HG02763 (cell line): ENCODE measurements at regions not wholly inside any gene's neighbourhood (a gene's known extent, or its start where the extent isn't known, plus 50 kb on each side); places are given as distances from the start of the nearest gene placed in this dataset.

Source experiments
- ATAC-seq: cut with Tn5 transposase; IDR thresholded peaks from one replicate; pipeline ENCODE4 v1.9.1; 2021; ENCODE audit warnings: mild to moderate bottlenecking, moderate library complexity; ENCODE audit not compliant: unreplicated experiment

DNA sequence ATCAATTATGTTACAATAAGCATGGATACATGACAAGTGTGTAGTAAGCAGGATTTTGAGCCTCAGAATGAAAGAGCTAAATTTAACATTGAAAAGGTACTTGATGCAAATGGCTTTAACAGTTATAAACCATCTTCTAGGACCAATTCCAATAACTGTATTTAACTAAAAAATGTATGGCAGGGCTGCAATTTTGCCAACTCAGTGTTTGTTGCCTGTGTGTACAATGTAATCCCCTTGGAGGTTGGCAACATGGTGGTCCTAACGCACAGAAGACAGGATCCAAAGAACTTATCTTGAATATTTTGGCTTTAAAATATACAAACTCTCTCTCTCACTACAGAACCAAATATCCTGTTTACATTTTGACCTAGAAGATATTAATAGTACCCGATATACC is 2314.1 kb downstream of the LRRC4C start:
- no peak for ATAC-seq

DNA sequence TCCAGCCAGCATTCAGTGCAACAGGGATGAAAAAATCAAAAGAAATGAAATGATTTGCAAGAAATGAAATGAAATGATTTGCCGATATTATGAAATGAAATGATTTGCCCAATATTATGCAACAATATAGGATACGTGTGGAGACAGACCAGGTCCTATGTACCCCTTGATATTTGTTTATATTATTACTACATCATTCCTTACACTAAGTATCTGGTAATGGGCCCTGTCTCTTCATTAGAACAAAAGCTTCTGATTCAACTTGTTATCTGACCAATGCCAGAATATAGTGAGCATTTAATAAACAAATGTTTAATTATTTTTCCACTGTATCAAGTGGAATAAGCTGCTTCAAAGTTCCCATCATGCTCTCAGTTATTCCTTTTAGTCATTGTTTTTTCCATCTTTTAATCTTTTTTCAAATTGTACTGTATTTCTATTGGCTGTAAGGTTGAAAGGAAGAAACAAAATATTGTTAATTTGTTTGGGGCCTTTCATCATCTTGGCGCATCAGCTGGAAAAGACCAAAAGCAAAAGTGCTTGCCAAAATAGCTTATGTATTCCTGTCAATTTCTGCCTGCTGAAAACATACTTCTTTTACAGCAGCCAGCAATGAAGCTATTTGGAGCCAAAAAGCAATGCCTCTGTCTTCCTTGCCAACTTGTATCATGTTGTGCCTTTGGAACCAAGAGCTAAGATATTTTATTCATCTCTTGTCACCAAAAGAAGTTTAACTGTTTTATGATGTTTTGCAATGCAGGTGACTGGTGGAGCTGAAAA is 2314.9 kb downstream of the LRRC4C start:
- ATAC-seq, result no peak

DNA sequence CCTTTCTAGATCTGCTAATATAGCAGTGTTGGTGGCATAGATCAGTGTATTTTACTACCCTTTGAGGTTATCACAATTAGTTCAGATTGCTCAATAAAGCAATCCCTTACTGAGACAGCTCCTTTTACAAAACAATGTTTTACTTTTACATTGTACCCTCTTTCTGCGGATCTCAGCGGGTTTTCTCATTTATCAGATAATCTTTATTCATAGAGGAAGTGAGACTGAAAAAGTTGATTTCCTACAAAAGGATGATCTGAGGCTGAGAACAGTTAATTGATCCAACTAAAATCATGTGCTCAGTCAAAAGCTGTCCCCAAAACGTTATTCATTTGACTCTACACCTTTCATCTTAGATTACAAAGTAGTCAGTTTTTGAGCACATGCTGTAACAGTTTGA is 2319.9 kb downstream of the LRRC4C start:
- ATAC-seq, result no peak

DNA sequence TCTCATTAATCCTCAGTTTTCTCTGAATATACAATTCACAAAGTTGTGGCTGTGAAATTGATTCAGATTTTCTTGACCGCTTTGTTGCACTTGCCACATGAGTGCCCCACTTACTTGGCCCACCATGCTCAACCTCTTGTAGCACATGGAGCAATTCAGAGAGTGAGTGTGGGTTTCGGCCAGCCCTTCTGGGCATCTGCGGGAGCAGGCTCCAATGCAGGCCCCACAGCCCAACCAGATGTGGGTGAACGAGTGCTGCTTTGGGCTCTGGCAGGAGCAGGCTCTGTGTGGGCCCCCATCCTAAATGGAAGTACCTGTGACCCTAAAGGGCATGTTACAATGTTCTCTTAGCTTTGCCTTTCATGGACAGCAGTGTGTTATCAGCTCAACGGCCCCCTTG is 2338.6 kb downstream of the LRRC4C start:
- no peak for ATAC-seq

DNA sequence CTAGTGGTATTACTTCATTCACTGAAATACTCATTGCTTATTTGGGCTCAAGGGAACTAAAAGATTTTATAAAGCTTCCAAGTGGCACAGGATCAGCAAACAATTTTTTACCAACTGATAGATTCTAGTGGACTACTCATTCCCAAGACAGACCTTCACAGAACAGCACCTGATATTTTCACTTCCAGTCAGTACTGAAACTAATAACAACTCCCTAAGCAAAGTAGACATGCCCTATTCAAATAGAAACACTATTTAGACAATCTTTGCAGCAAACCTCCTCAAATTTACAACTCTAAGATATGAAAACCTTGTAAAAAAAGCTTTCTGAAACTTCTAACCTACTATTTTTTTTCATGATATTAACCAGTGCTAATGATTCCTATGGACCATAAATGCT is 2345.8 kb downstream of the LRRC4C start:
- ATAC-seq, result no peak

DNA sequence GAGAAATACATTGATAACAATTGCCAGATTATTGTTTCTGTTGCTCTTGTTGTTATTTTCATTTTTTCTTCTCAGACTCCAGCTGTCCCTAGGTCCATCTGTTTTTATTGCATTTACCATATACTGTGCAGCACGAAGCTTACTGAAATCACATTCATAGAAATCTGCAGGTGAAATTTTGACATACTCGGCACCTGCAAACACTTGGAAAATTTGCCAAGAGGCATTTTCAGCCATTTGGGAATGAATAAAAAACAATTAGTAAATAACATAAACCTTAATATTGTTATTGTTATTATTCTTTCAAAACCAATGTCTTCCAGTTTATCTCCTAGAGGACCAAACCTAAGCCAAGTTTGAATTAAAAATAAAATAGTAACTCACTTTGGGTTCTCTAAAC is 2357.2 kb downstream of the LRRC4C start:
- ATAC-seq, result no peak

DNA sequence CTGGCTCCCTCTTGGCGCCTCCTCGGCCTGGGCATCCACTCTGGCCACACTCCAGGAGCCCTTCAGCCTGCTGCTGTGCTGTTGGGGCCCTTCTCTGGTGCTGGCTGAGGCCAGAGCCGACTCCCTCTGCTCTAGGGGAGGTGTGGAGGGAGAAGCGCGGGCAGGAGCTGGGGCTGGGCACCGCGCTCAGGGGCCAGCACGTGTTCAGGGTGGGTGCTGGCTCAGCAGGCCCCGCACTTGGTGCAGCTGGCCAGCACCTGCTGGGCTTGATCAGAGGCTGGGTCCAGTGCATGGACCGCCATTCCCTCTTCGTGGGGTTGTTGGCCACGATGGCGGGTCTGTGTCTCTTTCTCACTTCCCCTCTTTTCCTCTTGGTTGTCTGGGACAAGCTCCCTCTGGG is 2381.0 kb downstream of the LRRC4C start:
- no peak for ATAC-seq

DNA sequence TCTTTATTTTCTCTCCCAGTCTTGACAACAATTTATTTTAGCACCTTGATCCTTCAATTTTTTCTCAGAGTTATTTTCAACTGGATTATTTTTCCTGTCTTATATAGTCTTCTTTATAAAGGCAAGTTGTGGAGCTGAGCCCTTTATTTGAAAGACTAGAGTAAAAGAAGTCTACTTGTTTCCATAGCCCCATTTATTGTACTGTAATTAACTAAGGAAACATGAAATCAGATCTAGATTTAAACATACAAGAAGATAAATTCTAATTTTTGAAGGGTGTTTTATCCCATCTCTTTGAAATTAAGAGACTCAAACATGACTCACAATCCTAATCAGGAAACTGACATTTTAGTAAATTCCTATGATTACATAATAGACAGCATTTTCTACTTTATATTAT is 2421.8 kb downstream of the LRRC4C start:
- ATAC-seq, result no peak

DNA sequence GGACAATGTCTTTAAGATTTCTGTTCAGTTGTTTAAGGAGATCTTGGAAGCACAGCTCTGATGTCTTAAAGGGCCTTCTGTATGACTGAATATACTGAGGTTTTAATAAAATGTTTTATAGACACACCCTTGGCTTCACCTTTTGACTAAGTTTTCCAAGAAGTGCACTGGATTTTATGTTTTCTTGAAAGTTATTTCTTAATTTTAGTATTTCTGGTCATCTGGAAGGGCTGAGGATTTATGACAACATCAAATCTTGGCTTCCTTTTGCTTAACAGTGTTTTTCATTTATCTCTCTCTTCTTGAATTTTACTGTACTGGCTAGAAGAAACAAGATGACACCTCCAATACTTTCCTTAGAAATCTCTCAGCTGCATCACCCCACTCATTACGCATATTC is 2423.4 kb downstream of the LRRC4C start:
- ATAC-seq, result no peak

DNA sequence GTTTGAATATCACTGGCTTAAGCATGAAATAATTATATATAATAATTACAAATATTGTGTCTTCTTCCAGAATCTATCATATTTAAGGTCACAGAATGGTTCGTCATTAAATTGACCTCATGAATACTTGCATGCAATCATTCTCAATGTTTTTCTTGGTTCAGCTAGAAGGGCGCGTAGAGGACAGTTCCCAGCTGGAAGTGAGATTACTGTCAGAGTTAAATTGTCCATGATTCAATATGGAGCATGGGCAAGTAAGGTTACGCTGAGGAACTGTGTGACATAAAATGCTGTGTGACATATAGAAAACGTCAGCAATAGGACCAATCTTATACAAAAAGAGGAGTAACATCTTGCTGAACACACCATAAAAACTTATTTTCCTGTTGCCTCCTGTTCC is 2423.5 kb upstream of the RAG2 start:
- ATAC-seq, result no peak

DNA sequence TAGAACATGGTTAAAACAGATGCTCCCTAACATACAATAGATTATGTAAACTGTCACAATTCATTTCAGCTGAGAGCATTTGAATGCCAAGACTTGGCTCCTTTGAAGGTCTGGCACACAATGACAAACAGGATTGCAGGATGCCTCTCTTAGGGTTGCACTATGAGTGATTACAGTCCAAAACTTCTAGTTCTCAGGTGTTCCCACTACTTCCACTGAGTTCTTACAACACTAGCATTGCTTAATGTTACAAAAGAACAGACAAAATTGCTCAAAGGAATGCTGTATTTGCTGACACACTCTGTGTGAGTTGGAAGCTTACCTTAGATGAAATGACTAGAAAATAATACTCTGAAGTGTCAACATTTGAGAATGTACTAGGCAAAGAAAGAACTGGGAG is 2413.8 kb upstream of the RAG2 start:
- ATAC-seq, result no peak

DNA sequence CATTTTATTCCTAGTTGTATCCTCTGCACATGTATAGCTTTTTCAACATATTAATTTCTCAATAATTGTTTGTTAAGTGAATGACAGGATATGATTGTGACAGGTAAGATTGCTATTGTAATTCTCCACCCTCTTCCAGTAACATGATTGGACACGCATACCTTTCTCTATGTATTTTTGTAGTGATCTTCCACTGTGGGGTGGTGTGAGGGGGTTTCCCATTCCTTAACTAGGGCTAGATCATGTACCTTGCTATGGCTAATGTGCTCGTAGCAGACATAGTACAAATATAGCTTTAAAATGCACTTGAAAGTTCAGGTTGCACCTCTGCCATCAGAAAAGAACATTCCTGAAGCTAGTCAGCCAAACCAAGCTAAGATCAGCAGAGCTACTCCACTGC is 2392.8 kb upstream of the RAG2 start:
- ATAC-seq, result no peak

DNA sequence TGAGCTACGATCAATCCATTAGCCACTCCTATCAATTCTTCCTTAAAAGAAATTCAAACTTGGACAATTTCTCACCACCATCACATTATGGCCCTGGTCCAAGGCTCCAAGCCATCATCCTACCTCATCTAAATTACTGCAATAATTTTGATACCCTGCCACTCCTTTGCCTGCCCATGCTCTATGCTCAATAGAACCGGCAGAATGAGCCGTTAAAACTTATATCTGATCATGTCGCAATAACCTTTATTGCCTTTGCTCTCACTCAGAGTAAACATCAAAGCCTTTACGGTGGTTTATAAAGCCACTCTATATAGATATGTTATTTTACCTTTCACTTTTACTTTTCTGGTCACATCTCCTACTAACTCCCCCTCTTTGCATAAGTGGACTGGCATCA is 2392.1 kb upstream of the RAG2 start:
- ATAC-seq, result no peak

DNA sequence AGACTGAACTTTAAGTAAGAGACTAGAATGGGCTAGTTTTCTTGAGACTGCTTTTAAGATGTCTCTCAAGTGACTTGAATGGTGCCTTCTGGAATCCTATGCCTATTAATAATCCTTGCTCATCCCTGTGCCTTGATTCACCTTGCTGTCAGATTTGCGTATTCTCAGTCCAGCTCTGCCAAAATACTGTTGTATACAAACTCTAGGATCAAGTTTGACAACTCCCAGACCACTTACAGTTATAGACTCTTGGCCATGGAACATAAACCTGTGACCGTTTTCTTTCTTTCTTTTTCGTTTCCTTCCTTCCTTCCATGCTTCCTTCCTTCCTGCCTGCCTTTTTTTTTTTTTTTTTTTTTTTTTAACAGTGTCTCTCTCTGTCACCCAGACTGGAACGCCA is 2390.9 kb upstream of the RAG2 start:
- ATAC-seq, result no peak

DNA sequence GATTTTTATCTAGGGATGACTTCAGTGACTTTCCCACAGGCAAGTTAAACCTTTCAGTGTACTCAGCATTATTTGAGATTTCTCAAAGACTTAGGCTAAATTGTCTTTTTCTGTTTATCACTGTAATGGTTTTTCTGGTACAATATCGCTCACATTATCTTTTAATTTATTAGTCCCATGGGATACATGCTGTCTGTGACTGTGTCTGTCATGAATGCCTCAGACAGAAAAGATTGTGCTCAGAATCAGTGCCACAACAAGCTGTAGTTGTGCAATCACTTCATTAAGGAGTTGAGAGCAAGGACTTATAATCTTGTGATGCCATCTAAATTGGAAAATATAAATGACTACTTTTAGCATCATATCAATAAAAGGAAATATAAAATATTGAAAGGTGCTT is 2374.2 kb upstream of the RAG2 start:
- no peak for ATAC-seq

DNA sequence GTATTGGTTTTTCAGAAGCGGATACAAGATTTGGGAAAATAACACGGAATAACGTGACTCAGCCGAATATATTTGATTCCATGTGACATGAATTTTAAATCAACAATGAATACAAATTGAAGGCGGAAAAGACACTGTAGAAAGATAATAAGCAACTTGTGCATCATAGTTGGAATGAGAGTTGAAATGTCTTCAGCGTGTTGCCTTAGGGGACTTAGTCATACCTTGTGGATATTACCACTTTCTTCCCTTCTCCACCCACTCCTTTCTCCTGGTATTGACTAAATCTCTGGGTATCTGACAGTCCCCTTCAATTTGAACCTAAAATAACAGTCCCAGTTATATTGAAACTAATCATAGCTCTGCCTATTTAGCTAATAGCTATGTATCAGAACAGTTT is 2373.1 kb upstream of the RAG2 start:
- no peak for ATAC-seq

DNA sequence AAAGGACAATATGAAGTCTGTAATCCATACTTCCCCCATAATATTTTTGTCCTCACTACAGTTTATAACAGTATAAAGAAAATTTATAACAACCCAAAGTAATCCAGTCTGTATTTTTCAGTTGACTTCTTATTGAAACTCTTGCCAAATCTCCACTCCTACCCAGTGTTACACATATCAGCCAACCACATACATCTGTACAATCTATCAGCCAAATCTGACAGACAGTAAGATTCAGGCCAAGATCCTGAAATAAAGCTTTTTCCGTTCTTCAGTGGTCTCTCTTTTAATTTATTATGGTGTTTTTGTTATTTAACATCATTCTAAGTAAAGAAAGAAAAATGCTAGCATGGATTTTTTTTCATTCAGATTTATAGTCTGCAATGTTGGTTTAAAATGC is 2370.9 kb upstream of the RAG2 start:
- no peak for ATAC-seq

DNA sequence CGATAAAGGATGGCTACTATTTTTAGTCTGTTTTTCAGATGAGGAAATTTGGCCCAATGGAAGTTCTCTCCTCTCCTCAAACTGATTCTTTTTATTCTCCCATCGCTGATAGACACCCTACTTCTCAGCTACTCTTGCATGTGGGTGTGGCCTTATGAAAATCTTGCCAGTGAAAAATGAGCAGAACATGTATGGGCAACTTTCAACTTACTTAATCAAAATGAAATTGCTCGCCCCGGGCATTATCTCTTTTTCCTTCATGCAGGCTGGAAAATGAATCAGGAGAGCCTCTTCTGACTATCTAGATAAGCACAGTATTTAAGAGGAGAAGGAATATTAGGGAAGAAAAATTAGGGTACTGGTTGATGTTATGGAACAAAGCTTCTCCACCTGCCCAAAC is 2354.7 kb upstream of the RAG2 start:
- no peak for ATAC-seq

DNA sequence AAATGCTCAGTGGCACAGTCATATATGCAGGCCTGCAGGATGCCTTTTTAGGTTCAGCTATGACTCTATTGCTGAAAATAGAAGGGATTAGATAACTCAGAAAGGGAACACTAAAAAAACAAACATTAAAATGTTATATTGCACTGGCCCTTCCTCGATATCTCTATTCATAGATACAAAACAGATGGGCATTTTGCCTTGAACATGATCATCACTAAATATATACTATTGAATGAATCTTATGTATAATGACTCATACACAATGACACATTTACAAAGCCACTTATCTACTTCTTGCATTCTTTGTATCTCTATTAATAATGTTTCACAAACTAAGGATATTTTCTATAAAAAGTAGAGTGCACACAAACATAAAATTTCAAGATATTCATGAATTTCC is 2352.8 kb upstream of the RAG2 start:
- ATAC-seq, result no peak

DNA sequence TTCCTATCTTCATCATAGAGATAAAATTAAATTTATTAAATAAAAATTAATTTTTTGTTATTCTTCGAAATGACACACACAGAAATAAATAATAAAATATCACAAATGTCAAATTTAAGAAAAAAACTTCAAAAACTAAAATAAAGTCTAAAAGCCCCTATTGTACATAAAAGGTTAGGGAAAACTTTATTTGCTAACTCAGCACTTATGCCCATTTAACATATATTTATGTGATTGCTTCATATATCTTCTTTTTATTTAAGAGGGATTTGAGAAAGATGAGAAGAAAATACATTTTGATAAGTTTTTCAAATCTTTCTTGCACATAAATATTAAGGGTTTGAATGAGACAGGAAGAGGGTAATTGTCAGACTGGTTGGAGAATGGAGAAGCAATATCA is 2350.4 kb upstream of the RAG2 start:
- no peak for ATAC-seq

DNA sequence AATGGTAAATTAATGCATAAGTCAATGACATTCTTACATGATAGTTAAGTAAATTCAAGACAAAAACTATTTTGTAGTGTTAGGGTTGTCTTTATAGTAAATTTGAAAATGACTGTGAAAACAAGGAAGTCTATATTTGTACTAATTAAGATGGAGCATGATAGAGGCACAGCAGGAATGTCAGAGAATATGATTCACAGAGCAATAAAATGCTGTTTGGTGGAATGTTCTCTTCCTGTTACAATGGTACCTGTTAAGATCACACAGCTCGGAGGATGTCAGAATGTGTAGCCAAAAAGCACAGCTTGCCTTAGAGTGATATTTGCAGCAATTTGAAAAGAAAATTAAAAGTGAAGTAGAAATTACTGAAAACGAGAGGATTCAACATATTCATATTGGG is 2339.7 kb upstream of the RAG2 start:
- no peak for ATAC-seq

DNA sequence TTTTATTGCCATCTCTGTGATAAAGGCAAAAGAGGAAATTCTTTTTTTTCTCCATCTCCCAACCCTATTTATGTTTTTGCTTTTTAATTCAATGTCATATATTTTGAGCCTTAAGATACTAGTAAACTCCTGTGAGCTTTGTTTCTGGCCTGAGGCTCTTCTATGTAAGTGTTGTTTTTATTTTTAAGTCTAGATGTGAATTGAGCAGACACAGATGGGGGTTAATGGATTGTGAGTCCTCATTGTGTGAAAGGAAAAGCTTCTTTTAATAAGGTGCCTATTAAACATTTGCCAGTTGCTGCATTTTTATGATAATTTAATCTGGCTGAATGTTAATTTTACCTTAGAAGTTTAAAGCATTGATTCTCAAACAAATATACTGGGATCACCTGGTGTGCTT is 2337.9 kb upstream of the RAG2 start:
- ATAC-seq, result no peak

DNA sequence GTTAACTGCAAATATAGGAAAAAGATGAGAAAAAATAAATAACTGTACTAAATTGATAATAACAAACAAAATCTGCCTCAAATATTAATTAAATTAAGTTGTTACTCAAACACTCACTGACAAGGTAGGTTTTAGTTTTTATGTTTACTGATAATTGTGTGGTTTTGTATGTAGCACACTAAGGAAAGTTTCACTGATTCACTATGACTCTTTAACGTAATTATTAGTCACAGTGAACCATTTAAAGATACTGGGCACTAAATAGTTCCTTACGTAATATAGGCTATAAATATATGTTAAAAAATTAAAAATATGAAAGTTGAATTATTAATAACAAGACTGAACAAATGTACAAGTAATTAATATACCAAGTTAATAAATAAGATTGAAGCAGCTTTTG is 2330.0 kb upstream of the RAG2 start:
- no peak for ATAC-seq
